ENCODE measurements at regions not wholly inside any gene's neighbourhood (a gene's known extent, or its start where the extent isn't known, plus 50 kb on each side); places are given as distances from the start of the nearest gene placed in this dataset.

DNA sequence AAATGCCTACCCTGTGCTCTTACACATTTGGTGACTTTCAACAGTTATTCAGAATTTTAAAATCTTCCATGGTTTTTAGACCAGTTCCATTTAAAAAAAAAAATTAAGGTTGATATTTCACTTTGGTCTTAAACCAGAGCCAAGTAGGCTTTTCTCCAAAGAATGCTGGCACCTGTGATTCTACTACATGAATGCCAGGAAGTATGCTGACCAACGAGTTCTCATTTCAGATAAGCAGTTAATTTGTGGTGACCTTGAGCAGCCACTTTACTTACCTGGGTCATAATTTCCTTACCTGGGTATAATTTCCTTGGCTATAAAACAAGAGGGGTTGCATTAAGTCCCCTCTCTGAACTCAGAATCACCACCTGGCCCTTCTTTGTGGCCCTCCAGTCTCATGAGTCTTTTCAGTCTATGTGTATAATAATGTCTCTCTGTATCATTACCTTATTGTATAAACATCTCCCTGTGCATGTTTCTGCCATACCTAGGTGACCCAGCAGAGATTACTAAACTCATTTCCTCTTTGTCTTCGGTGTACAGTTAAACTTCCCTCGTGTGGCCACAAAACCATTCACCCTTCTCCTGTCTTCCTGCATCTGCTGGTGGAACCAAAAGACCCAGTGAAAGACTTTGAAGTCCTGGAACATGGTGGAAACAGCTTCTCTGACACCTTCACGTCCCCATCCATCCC is 139.1 kb upstream of the DPT start:
- TF ChIP-seq, protein P1, sequence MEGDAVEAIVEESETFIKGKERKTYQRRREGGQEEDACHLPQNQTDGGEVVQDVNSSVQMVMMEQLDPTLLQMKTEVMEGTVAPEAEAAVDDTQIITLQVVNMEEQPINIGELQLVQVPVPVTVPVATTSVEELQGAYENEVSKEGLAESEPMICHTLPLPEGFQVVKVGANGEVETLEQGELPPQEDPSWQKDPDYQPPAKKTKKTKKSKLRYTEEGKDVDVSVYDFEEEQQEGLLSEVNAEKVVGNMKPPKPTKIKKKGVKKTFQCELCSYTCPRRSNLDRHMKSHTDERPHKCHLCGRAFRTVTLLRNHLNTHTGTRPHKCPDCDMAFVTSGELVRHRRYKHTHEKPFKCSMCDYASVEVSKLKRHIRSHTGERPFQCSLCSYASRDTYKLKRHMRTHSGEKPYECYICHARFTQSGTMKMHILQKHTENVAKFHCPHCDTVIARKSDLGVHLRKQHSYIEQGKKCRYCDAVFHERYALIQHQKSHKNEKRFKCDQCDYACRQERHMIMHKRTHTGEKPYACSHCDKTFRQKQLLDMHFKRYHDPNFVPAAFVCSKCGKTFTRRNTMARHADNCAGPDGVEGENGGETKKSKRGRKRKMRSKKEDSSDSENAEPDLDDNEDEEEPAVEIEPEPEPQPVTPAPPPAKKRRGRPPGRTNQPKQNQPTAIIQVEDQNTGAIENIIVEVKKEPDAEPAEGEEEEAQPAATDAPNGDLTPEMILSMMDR (IDR thresholded peaks at IDR 0.05), result no peak
- no peak for TF ChIP-seq POLR2A (IDR thresholded peaks at IDR 0.05)
